ENCODE measurements at regions not wholly inside any gene's neighbourhood (a gene's known extent, or its start where the extent isn't known, plus 50 kb on each side); places are given as distances from the start of the nearest gene placed in this dataset.

DNA sequence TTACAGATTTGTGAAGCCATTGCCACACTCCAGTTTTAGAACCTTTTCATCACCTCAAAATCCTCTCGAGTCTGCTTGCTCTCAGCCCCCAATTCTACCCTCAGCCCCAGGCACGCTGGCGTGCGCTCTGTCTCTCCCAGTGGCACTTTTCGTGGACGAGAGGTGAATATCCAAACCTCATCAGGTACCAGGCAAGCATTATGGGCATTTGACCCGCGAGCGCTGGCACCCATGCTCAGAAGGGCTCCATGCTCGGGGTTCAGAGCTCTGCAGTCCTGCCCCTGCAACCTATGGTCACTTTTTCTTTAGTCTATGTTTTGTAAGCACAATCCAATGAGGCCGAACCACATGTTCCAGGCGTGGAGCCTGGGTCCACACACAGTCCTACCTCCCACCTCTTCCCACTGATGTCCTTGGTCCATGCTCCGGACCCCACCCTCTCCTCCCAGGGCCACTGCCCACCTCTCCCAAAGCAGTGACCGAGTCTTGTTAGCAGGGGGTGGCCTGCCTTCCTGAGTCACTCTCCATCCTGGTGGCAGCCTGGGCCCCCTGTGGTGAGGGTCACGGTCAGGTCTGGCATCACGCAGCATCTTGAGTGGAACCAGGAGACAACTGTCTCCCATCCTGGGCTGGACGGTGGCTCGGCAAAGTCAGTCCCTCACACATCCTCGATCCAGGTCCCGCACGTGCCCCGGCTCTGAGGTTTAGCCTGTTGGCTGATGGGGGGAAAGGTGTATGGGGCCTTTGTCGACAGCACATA is 256.9 kb downstream of the NDUFA10 start:
- Mint-ChIP-seq H3K27ac (ENCODE audit: low read depth) (no peak overlapping the region), H3K9me3 (peaks cover 5% of the 10 kb centered on the region), H3K27me3 (peaks cover 51% of the 10 kb centered on the region), H3K4me3 (no peak overlapping the region), H3K4me1 (no peaks in the 10 kb centered on the region), H3K36me3 (ENCODE audit: insufficient read depth) (no peaks in the 10 kb centered on the region)
- ATAC-seq (replicated peaks; ENCODE audit: extremely low read depth, poor library complexity, severe bottlenecking) = no peak
- DNase-seq (ENCODE audit: low spot score in 2 of 2) = no peak

- no peak overlapping the region for H3K27ac Mint-ChIP-seq (ENCODE audit: low read depth)
- no peaks in the 10 kb centered on the region for H3K36me3 Mint-ChIP-seq (ENCODE audit: insufficient read depth)
- ATAC-seq (replicated peaks; ENCODE audit: extremely low read depth, poor library complexity, severe bottlenecking) (no peak), DNase-seq (ENCODE audit: low spot score in 2 of 2) (no peak)
- no peaks in the 10 kb centered on the region for H3K4me1 Mint-ChIP-seq
- peaks cover 5% of the 10 kb centered on the region for H3K9me3 Mint-ChIP-seq
- H3K4me3 Mint-ChIP-seq = no peak overlapping the region
- H3K27me3 Mint-ChIP-seq = peaks cover 47% of the 10 kb centered on the region
Measured at GRCh38 chr2:239767021-239767905, 257.9 kb downstream of the NDUFA10 start.

DNA sequence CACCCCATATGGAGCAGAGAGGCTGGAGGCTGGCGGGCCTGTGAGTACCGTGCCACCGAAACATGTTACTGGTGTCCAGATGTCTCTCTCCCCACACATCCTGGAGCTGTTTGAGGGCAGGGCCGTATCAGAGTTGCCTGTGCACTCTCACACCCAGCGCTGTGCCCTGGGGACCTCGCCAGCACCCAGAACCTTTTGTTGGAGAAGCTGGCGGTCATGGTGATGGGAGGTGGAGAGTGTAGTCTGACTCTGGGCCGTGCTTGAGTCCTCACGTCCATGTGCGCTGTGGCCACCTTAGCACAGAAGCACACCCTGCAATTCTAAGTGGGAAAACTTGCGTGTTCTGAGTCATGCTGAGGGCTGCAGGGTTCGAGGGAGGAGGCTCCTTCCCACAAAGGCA is 259.2 kb downstream of the NDUFA10 start:
- no peaks in the 10 kb centered on the region for H3K36me3 Mint-ChIP-seq (ENCODE audit: insufficient read depth)
- ATAC-seq (replicated peaks; ENCODE audit: extremely low read depth, poor library complexity, severe bottlenecking) (no peak), DNase-seq (ENCODE audit: low spot score in 2 of 2) (no peak)
- no peaks in the 10 kb centered on the region for H3K9me3 Mint-ChIP-seq
- H3K4me1 Mint-ChIP-seq = no peaks in the 10 kb centered on the region
- H3K27ac Mint-ChIP-seq (ENCODE audit: low read depth) = no peak overlapping the region
- no peak overlapping the region for H3K4me3 Mint-ChIP-seq
- peaks cover 56% of the 10 kb centered on the region for H3K27me3 Mint-ChIP-seq

GRCh38 chr2:239765076-239765845 is 259.9 kb downstream of the NDUFA10 start:
- DNase-seq (ENCODE audit: low spot score in 2 of 2) (no peak), ATAC-seq (replicated peaks; ENCODE audit: extremely low read depth, poor library complexity, severe bottlenecking) (no peak)
- H3K27ac Mint-ChIP-seq (ENCODE audit: low read depth) = no peak overlapping the region
- no peaks in the 10 kb centered on the region for H3K36me3 Mint-ChIP-seq (ENCODE audit: insufficient read depth)
- no peak overlapping the region for H3K4me3 Mint-ChIP-seq
- no peaks in the 10 kb centered on the region for H3K4me1 Mint-ChIP-seq
- peaks cover 63% of the 10 kb centered on the region for H3K27me3 Mint-ChIP-seq
- H3K9me3 Mint-ChIP-seq = no peaks in the 10 kb centered on the region

GRCh38 chr2:239763433-239764097 is 261.6 kb downstream of the NDUFA10 start:
- Mint-ChIP-seq H3K27ac (ENCODE audit: low read depth) (no peak overlapping the region), H3K36me3 (ENCODE audit: insufficient read depth) (no peaks in the 10 kb centered on the region), H3K4me3 (no peak overlapping the region), H3K27me3 (peaks cover 59% of the 10 kb centered on the region), H3K4me1 (no peaks in the 10 kb centered on the region), H3K9me3 (no peaks in the 10 kb centered on the region)
- DNase-seq (ENCODE audit: low spot score in 2 of 2) (no peak), ATAC-seq (replicated peaks; ENCODE audit: extremely low read depth, poor library complexity, severe bottlenecking) (no peak)

DNA sequence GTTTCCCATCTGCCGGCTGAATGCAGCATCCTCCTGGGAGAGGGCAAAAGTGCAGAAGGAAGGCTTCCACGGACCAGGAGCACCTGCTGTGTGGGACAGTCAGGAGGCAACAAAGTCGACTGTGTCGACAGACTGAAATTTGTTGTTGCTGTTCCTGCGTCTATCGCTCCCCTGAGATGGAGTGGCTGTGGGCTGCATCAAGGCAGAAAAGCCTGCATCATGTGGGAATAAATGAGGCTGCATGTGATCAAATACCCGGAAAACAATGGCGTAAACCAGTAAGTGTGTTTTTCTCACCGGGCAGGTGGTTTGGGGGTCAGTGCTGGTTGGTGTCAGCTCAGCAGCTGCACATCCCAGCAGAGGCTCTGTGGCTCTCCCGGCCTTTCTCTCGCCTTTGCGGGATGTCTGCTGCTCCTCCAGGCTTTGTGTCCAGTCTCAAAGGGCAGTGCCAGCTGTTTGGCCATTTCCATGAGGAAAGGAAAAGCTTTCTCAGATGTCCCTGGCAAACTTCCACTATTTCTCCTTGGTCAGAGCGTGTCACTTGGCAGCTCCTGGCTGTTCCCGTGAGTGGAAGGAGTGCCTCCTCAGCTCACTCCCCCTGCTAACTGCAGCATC is 262.4 kb downstream of the NDUFA10 start:
- no peak overlapping the region for H3K4me3 Mint-ChIP-seq
- H3K9me3 Mint-ChIP-seq = no peaks in the 10 kb centered on the region
- ATAC-seq (replicated peaks; ENCODE audit: extremely low read depth, poor library complexity, severe bottlenecking) = no peak
- H3K27me3 Mint-ChIP-seq = peaks cover 56% of the 10 kb centered on the region
- no peaks in the 10 kb centered on the region for H3K36me3 Mint-ChIP-seq (ENCODE audit: insufficient read depth)
- H3K27ac Mint-ChIP-seq (ENCODE audit: low read depth) = no peak overlapping the region
- no peaks in the 10 kb centered on the region for H3K4me1 Mint-ChIP-seq
- DNase-seq (ENCODE audit: low spot score in 2 of 2) = no peak

DNA sequence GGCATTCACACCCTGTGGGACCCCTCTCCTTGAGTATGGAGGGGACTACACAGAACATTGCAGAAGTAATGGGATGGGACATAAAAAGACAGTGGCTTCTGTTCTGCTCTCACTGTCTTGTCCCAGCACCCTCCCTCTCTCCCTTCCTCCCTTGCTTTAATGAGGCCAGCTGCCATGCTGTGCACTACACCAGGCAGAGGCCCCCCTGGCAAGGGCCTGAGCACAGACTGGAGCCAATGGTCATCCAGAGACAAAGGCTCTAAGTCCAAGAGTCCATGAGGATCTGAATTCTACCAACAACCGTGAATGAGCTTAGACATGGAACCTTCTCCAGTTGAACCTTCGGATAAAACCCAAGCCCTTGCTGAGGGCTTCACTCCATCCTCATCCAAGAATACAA is 263.0 kb downstream of the NDUFA10 start:
- Mint-ChIP-seq H3K27ac (ENCODE audit: low read depth) (no peak overlapping the region), H3K4me1 (no peaks in the 10 kb centered on the region), H3K9me3 (no peaks in the 10 kb centered on the region), H3K27me3 (peaks cover 61% of the 10 kb centered on the region), H3K4me3 (no peak overlapping the region), H3K36me3 (ENCODE audit: insufficient read depth) (no peaks in the 10 kb centered on the region)
- DNase-seq (ENCODE audit: low spot score in 2 of 2) = no peak
- ATAC-seq (replicated peaks; ENCODE audit: extremely low read depth, poor library complexity, severe bottlenecking) = no peak

GRCh38 chr2:239760596-239760995 is 264.5 kb downstream of the NDUFA10 start:
- no peaks in the 10 kb centered on the region for H3K9me3 Mint-ChIP-seq
- ATAC-seq (replicated peaks; ENCODE audit: extremely low read depth, poor library complexity, severe bottlenecking) (no peak), DNase-seq (ENCODE audit: low spot score in 2 of 2) (no peak)
- H3K4me1 Mint-ChIP-seq = no peaks in the 10 kb centered on the region
- no peaks in the 10 kb centered on the region for H3K36me3 Mint-ChIP-seq (ENCODE audit: insufficient read depth)
- no peak overlapping the region for H3K4me3 Mint-ChIP-seq
- H3K27ac Mint-ChIP-seq (ENCODE audit: low read depth) = no peak overlapping the region
- peaks cover 55% of the 10 kb centered on the region for H3K27me3 Mint-ChIP-seq

- Mint-ChIP-seq H3K27ac (ENCODE audit: low read depth) (no peak overlapping the region), H3K27me3 (peaks cover 53% of the 10 kb centered on the region), H3K4me3 (no peak overlapping the region), H3K9me3 (no peaks in the 10 kb centered on the region), H3K4me1 (no peaks in the 10 kb centered on the region), H3K36me3 (ENCODE audit: insufficient read depth) (no peaks in the 10 kb centered on the region)
- no peak for ATAC-seq (replicated peaks; ENCODE audit: extremely low read depth, poor library complexity, severe bottlenecking)
- DNase-seq (ENCODE audit: low spot score in 2 of 2) = no peak
Measured at GRCh38 chr2:239758279-239758877, 266.8 kb downstream of the NDUFA10 start.

DNA sequence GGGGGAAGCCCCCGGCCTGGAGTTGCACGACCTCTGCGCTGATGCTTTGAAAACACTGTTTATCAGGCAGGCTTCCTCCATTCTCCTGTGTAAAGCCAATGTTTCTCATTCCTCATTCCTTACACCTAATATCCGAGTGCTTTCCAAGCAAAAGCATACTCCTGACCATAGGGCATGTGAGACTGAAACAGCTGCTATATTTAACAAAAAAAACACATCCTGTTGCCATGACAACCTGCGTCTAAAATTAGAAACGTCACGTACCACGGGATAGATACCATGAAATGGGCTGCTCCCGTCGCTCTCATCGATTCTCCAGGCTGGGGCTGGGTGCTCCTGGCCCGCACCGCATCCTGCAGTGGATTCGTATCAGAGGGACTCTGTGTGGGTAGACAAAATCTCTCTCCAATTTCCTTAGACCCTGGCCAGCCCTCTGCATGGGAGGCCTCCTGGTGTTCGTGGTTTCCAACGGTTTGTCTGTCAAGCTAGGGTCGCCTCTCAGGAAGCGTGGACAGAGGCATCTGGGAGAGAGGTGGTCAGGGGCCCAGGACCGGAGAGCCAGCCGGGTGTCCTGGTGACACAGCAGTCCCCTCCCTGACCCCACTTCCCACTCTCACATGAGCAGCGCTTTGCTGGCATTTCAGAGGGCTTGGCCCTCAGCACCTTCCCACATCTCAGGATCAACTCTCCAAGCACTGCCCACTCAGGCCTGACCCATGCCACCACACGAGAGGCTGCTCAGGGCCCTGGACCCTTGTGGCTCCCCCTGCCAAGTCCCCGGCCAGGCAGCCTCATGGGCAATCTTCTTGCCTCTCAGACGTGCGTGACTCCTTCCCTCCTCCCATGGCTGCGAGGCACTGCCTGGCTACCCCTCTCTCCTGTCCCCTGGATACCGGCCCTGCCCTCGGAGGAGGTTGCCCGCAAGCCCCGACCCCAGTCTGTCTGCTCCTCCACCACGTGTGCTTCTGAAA is 268.1 kb downstream of the NDUFA10 start:
- no peak overlapping the region for H3K27ac Mint-ChIP-seq (ENCODE audit: low read depth)
- ATAC-seq (replicated peaks; ENCODE audit: extremely low read depth, poor library complexity, severe bottlenecking) = no peak

More for the DNA sequence above, 268.1 kb downstream of the NDUFA10 start:
- no peaks in the 10 kb centered on the region for H3K9me3 Mint-ChIP-seq
- no peak overlapping the region for H3K4me3 Mint-ChIP-seq
- H3K36me3 Mint-ChIP-seq (ENCODE audit: insufficient read depth) = no peaks in the 10 kb centered on the region
- peaks cover 48% of the 10 kb centered on the region for H3K27me3 Mint-ChIP-seq
- DNase-seq (ENCODE audit: low spot score in 2 of 2) = no peak
- no peaks in the 10 kb centered on the region for H3K4me1 Mint-ChIP-seq

All from central memory CD8-positive, alpha-beta T cell (primary cell).